SK-N-SH (cell line): ENCODE measurements at regions not wholly inside any gene's neighbourhood (a gene's known extent, or its start where the extent isn't known, plus 50 kb on each side); places are given as distances from the start of the nearest gene placed in this dataset.

Experiments used
- CTCF ChIA-PET: fragments of 300-600, 350-600 bp; formaldehyde crosslinking; extraction: SDS; loops from one replicate; lab custom pipeline; 2021; lab: Yijun Ruan, JAX
- POLR2A ChIA-PET: fragments of 350-600 bp; sonication (Branson Sonifier 250); formaldehyde crosslinking; extraction: SDS; loops from one replicate; lab custom pipeline; 2020; ENCODE audit warnings: antibody characterized with exemption, inconsistent platforms; lab: Yijun Ruan, JAX
- DNase-seq: peaks from one replicate; pipeline ENCODE4 v3.0.0; 2012
- H2AFZ ChIP-seq: fragments of 200-600 bp; sonication (generic); 2 replicates; pipeline ENCODE4 v1.8.1; 2016; ENCODE audit warnings: antibody characterized with exemption, mild to moderate bottlenecking, low read depth
- H3F3A ChIP-seq: fragments of 200-600 bp; sonication (generic); replicated peaks from 2 replicates; pipeline ENCODE3; 2016; ENCODE audit warnings: antibody characterized with exemption, mild to moderate bottlenecking; ENCODE audit not compliant: insufficient read depth
- H3K27ac ChIP-seq, 2 experiments: fragments of 200-500 bp in 1 of 2; fragments of 200-600 bp in 1 of 2; sonication (Bioruptor generic) in 1 of 2; sonication (generic), shearing (Covaris generic) in 1 of 2; 2 replicates each; pipeline versions ENCODE4 v1.5.1 to v1.6.1; 2014 to 2016; ENCODE audit warnings: low read depth in 2 of 2, inconsistent platforms in 1 of 2, low read length in 1 of 2, mild to moderate bottlenecking in 1 of 2, mixed read lengths in 1 of 2
- H3K27me3 ChIP-seq: fragments of 200-600 bp; sonication (generic), shearing (Covaris generic); 2 replicates; pipeline ENCODE4 v1.6.1; 2016; ENCODE audit warnings: mixed run types; ENCODE audit not compliant: insufficient read depth
- H3K36me3 ChIP-seq, 2 experiments: fragments of 200-500 bp in 1 of 2; fragments of 200-600 bp in 1 of 2; sonication (Bioruptor generic) in 1 of 2; sonication (generic) in 1 of 2; replicated peaks in 1 of 2; 2 replicates each; pipeline versions ENCODE3 to v1.5.1; 2014 to 2016; ENCODE audit warnings: low read length in 1 of 2, mild to moderate bottlenecking in 1 of 2; ENCODE audit not compliant: insufficient read depth in 2 of 2, control insufficient read depth in 1 of 2
- H3K4me1 ChIP-seq, 2 experiments: fragments of 200-500 bp in 1 of 2; fragments of 200-600 bp in 1 of 2; sonication (Bioruptor generic) in 1 of 2; sonication (generic), shearing (Covaris generic) in 1 of 2; 2 replicates each; pipeline versions ENCODE4 v1.5.1 to v1.6.1; 2014 to 2016; ENCODE audit warnings: low read depth in 1 of 2, low read length in 1 of 2, mixed run types in 1 of 2; ENCODE audit not compliant: insufficient read depth in 2 of 2, control insufficient read depth in 1 of 2
- H3K4me2 ChIP-seq: fragments of 200-600 bp; sonication (generic), shearing (Covaris generic); 2 replicates; pipeline ENCODE4 v1.6.1; 2017; ENCODE audit warnings: mixed run types
- H3K4me3 ChIP-seq, 2 experiments: fragments of 200-500 bp in 1 of 2; fragments of 200-600 bp in 1 of 2; sonication (Bioruptor generic) in 1 of 2; sonication (generic), shearing (Covaris generic) in 1 of 2; 2 replicates each; pipeline versions ENCODE4 v1.5.1 to v1.8.1; 2014 to 2016; ENCODE audit warnings: low read depth in 2 of 2, inconsistent platforms in 1 of 2, low read length in 1 of 2, mild to moderate bottlenecking in 1 of 2, mixed read lengths in 1 of 2, moderate library complexity in 1 of 2
- H3K79me2 ChIP-seq: fragments of 200-600 bp; sonication (generic); 2 replicates; pipeline ENCODE4 v1.8.1; 2017; ENCODE audit warnings: mild to moderate bottlenecking; ENCODE audit not compliant: insufficient read depth
- H3K9ac ChIP-seq: fragments of 200-600 bp; sonication (generic); 2 replicates; pipeline ENCODE4 v1.6.1; 2017; ENCODE audit warnings: mixed run types
- H3K9me2 ChIP-seq: fragments of 200-600 bp; sonication (generic); 2 replicates; pipeline ENCODE4 v1.6.1; 2017; ENCODE audit warnings: mixed run types
- H3K9me3 ChIP-seq: fragments of 200-600 bp; sonication (generic); 2 replicates; pipeline ENCODE4 v1.6.1; 2017; ENCODE audit warnings: mixed run types, mild to moderate bottlenecking, moderate library complexity
- H4K20me1 ChIP-seq: fragments of 200-600 bp; sonication (generic); 2 replicates; pipeline ENCODE4 v1.6.1; 2017; ENCODE audit warnings: mild to moderate bottlenecking, mixed run types; ENCODE audit not compliant: insufficient read depth
- ELF1 ChIP-seq: IDR thresholded peaks from 2 replicates; pipeline ENCODE4 v1.4.0; 2012
- EP300 ChIP-seq, 2 experiments: IDR thresholded peaks; 2 replicates each; pipeline versions ENCODE4 v1.4.0 to v1.6.1; 2012; ENCODE audit warnings: borderline replicate concordance in 1 of 2, low read depth in 1 of 2, low read length in 1 of 2
- EZH2phosphoT487 ChIP-seq: fragments of 200-600 bp; sonication (generic); IDR thresholded peaks from 2 replicates; pipeline ENCODE4 v1.6.1; 2017; ENCODE audit warnings: low read depth, mixed run types, mild to moderate bottlenecking, antibody characterized with exemption, moderate library complexity, borderline replicate concordance
- FOXJ3 ChIP-seq: sonication (generic); formaldehyde crosslinking; IDR thresholded peaks from 2 replicates; pipeline ENCODE4 v1.5.1; 2020; ENCODE audit warnings: mild to moderate bottlenecking, missing genetic modification reagents
- FOXM1 ChIP-seq: IDR thresholded peaks from 2 replicates; pipeline ENCODE4 v1.4.0; 2012; ENCODE audit warnings: low read depth, mild to moderate bottlenecking
- GABPA ChIP-seq: IDR thresholded peaks from 2 replicates; pipeline ENCODE4 v1.4.0; 2012; ENCODE audit warnings: low read depth, mild to moderate bottlenecking
- IRF3 ChIP-seq: fragments of 150-350 bp; IDR thresholded peaks from 2 replicates; pipeline ENCODE4 v1.6.1; 2016; ENCODE audit warnings: mild to moderate bottlenecking, low read depth, low read length
- MAX ChIP-seq: IDR thresholded peaks from 2 replicates; pipeline ENCODE4 v1.4.0; 2012; ENCODE audit warnings: low read depth
- MEF2A ChIP-seq: IDR thresholded peaks from 2 replicates; pipeline ENCODE4 v1.4.0; 2012; ENCODE audit warnings: low read depth, borderline replicate concordance
- MXI1 ChIP-seq: IDR thresholded peaks from 2 replicates; pipeline ENCODE4 v1.6.1; 2012; ENCODE audit warnings: mild to moderate bottlenecking, low read depth, low read length, improper control_type of control experiment
- NRF1 ChIP-seq: IDR thresholded peaks from 2 replicates; pipeline ENCODE4 v1.6.1; 2012; ENCODE audit warnings: low read depth, mild to moderate bottlenecking, low read length
- PBX3 ChIP-seq: IDR thresholded peaks from 2 replicates; pipeline ENCODE4; 2012
- RAD21 ChIP-seq: IDR thresholded peaks from 2 replicates; pipeline ENCODE4 v1.6.1; 2012; ENCODE audit warnings: mild to moderate bottlenecking, low read length
- REST ChIP-seq: IDR thresholded peaks from 2 replicates; pipeline ENCODE4 v1.6.1; 2012; ENCODE audit warnings: mild to moderate bottlenecking, low read depth, low read length, moderate library complexity
- RFX5 ChIP-seq: IDR thresholded peaks from 2 replicates; pipeline ENCODE4 v1.6.1; 2012; ENCODE audit warnings: mild to moderate bottlenecking, improper control_type of control experiment, low read length
- RXRA ChIP-seq: IDR thresholded peaks from 2 replicates; pipeline ENCODE4 v1.4.0; 2012; ENCODE audit warnings: low read depth, mild to moderate bottlenecking, borderline replicate concordance
- SIN3A ChIP-seq: IDR thresholded peaks from 2 replicates; pipeline ENCODE4 v1.6.1; 2012; ENCODE audit warnings: low read depth, mild to moderate bottlenecking, low read length, moderate library complexity, borderline replicate concordance
- TEAD4 ChIP-seq: IDR thresholded peaks from 2 replicates; pipeline ENCODE4 v1.4.0; 2012; ENCODE audit warnings: mild to moderate bottlenecking, borderline replicate concordance; ENCODE audit not compliant: insufficient read depth
- USF1 ChIP-seq: IDR thresholded peaks from 2 replicates; pipeline ENCODE4 v1.4.0; 2012; ENCODE audit warnings: low read depth, borderline replicate concordance
- ZBTB33 ChIP-seq: IDR thresholded peaks from 2 replicates; pipeline ENCODE4 v1.4.0; 2012; ENCODE audit warnings: low read depth, borderline replicate concordance
- WGBS: methylation state at CpG from one replicate; pipeline ENCODE4 v1.1.6; 2017; ENCODE audit warnings: low lambda C conversion rate; 5-methylcytosine and 5-hydroxymethylcytosine counted together

- POLR2A ChIA-PET = no interaction called here
- Histone ChIP-seq H2AFZ (no peak overlapping the region), H3K27me3 (no peaks in the 10 kb centered on the region), H3F3A (no peaks in the 10 kb centered on the region), H3K4me1 (no peaks in the 10 kb centered on the region), H3K27ac (no peak overlapping the region), H3K9me2 (no peaks in the 10 kb centered on the region), H3K36me3 (no peaks in the 10 kb centered on the region), H4K20me1 (no peaks in the 10 kb centered on the region), H3K79me2 (no peaks in the 10 kb centered on the region), H3K4me3 (no peak overlapping the region), H3K9ac (no peak overlapping the region), H3K9me3 (no peaks in the 10 kb centered on the region), H3K4me2 (no peak overlapping the region)
- CTCF ChIA-PET = no interaction called here
- 0% methylated on average over 1 of the region's 1 CpG for WGBS
- TF ChIP-seq REST (no peak), MEF2A (no peak), FOXM1 (no peak), ELF1 (no peak), TEAD4 (no peak), USF1 (no peak), FOXJ3 (no peak), NRF1 (no peak), GABPA (no peak), ZBTB33 (no peak), IRF3 (no peak), MAX (no peak), EP300 (IDR thresholded peaks at IDR 0.05; ENCODE audit: borderline replicate concordance in 1 of 2, low read depth in 1 of 2, low read length in 1 of 2) (no peak), EZH2phosphoT487 (no peak), RXRA (no peak), RFX5 (no peak), MXI1 (no peak), PBX3 (no peak), SIN3A (no peak), RAD21 (no peak)
- DNase-seq = no peak
Observed at GRCh38 chr3:84307339-84307738, 651.5 kb upstream of the CADM2 start.
